HL-60 (cell line): ENCODE measurements at regions not wholly inside any gene's neighbourhood (a gene's known extent, or its start where the extent isn't known, plus 50 kb on each side); places are given as distances from the start of the nearest gene placed in this dataset.

Experiments used
- CTCF ChIP-seq: IDR thresholded peaks from one replicate; pipeline ENCODE4 v1.5.1; 2011; ENCODE audit warnings: low read length, control low read depth, inconsistent platforms; ENCODE audit not compliant: insufficient read depth
- POLR2AphosphoS5 ChIP-seq: IDR thresholded peaks from 2 replicates; pipeline ENCODE4 v1.6.1; 2012; ENCODE audit warnings: low read depth
- REST ChIP-seq: IDR thresholded peaks from 2 replicates; pipeline ENCODE4 v1.6.1; 2012; ENCODE audit warnings: low read depth; ENCODE audit not compliant: insufficient replicate concordance

GRCh38 chr12:94025068-94025467, 123.3 kb upstream of the PLXNC1 start:
- TF ChIP-seq CTCF (no peak), REST (no peak), POLR2AphosphoS5 (no peak)
